ENCODE measurements at regions not wholly inside any gene's neighbourhood (a gene's known extent, or its start where the extent isn't known, plus 50 kb on each side); places are given as distances from the start of the nearest gene placed in this dataset.

DNA sequence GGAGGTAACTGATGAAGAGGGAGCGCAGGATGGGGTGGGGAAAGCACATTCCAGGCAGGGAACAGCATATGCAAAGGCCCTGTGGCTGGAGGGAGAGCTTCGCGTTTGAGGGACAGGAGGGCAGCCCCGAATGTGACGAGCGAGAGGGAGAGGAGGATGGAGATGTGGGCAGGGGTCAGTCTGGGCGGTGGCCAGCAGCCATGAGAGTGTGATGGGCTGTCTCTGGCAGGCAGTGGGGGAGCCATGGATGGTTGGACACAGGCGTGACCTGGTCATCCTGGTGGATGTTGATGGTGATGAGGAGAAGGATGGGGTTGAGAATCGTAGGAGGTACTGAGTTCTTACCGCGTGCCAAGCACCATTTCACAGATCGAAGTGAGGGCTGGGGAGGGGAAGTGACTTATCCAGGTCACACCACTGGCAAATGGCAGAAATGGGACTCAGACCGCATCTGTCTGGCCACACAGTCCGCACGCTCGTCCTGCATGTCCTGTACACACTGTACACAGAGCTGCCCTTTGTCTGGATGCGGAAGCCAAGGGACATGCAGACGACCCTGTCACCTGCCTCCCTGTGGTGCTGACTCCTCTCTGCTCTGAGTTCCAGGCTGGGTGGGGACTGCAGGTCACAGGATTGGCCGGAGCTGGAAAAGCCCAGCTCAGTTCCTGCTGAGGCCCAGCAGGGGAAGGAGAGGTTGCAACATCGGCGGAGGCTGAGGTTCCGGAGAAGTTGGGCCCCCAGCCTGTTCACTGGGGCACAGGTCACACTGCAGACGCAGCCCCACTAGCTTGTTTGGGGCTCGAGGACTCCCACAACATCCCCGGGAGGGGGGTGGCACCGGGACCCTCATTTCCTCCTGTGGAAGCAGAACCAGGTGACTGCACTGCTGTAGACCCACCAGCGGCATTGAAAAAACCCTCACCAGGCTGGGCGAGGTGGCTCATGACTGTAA, 165.6 kb upstream of the IER5L start:
- TF ChIP-seq, protein P1, sequence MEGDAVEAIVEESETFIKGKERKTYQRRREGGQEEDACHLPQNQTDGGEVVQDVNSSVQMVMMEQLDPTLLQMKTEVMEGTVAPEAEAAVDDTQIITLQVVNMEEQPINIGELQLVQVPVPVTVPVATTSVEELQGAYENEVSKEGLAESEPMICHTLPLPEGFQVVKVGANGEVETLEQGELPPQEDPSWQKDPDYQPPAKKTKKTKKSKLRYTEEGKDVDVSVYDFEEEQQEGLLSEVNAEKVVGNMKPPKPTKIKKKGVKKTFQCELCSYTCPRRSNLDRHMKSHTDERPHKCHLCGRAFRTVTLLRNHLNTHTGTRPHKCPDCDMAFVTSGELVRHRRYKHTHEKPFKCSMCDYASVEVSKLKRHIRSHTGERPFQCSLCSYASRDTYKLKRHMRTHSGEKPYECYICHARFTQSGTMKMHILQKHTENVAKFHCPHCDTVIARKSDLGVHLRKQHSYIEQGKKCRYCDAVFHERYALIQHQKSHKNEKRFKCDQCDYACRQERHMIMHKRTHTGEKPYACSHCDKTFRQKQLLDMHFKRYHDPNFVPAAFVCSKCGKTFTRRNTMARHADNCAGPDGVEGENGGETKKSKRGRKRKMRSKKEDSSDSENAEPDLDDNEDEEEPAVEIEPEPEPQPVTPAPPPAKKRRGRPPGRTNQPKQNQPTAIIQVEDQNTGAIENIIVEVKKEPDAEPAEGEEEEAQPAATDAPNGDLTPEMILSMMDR (conservative IDR thresholded peaks at IDR 0.05; ENCODE audit: low read depth, low read length), result no peak
- no peak for TF ChIP-seq EZH2 (IDR thresholded peaks at IDR 0.05; ENCODE audit: borderline replicate concordance, low read depth, low read length, poor library complexity, severe bottlenecking)
